ENCODE measurements at regions not wholly inside any gene's neighbourhood (a gene's known extent, or its start where the extent isn't known, plus 50 kb on each side); places are given as distances from the start of the nearest gene placed in this dataset.

DNA sequence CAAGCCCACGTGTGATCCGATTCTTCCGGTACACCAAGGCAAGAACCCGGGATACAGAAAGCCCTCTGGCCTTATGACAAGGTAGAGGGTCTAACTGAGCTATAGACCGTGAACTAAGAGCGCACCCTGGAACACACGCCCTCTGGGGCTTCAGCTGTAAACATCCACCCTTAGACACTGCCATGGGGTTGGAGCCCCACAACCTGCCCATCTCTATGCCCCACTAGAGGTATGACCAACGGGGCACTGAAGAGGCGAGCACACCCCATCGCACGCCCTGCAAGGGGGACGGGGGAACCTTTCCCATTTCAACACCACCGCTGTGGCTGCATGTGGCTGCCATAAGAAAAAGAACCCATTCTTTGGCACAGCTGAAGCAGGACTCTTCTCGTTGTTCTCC, 1206.0 kb upstream of the TMEM132C start:
- DNase-seq (ENCODE audit: low read depth in 2 of 2) = no peak

GRCh38 chr12:127063339-127064072, 1203.5 kb upstream of the TMEM132C start:
- no peak for DNase-seq (ENCODE audit: low read depth in 2 of 2)

- DNase-seq (ENCODE audit: low read depth in 2 of 2) = no peak
These were observed 1202.8 kb upstream of the TMEM132C start for GRCh38 chr12:127064207-127064606.

- DNase-seq (ENCODE audit: low read depth in 2 of 2) = no peak
These were observed 1201.4 kb upstream of the TMEM132C start for GRCh38 chr12:127065595-127065994.

DNA sequence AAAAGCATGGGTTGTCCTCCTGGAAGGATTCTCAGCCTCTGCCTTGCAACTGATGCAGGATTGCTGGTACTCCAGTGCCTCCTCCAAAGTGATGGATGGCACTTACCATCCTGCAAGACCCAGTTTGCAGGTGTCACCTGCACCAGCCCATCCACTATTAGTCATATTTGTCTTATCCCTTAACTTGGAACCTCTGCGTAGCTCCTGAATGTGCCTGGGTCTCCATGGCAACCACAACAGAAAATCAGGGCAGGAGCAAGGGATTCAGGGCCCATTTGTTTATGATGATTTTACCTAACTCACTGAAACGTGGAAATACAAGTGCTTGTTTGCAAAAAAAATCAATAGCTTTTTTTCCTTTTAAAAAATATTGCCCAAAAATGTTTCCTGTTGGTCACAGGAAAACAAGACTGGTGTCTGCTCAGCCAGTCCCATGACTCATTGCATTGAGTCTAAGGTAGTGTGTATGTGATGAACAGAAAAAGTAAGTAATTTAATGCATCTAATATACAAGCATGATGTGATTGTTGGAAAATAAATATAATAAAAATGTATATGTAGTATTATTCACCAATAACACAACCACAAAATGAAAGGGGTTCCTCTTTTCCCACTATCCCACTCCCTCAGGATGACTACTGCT, 1196.3 kb upstream of the TMEM132C start:
- DNase-seq (ENCODE audit: low read depth in 2 of 2) = no peak

- DNase-seq (ENCODE audit: low read depth in 2 of 2) = no peak
These were observed 1192.8 kb upstream of the TMEM132C start for GRCh38 chr12:127074161-127074560.

DNA sequence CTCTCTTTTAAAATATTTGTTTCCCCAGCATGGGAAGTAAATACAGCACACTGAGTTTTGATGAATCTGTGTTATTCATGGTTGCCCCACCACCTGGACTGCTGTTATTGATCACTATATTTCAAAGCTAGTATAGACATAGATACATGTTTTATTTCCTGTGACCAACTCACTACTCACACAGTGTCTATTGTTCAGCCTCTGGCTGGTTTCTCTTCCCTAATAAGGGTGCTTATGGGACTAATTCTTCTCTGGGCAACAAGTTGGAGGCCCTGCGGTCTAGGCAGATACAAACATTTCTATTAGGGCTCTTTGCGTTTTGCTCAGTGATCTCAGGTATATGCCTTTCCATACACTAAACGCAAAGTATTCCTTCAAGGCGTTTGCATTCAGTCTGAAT, 1191.0 kb upstream of the TMEM132C start:
- no peak for DNase-seq (ENCODE audit: low read depth in 2 of 2)

GRCh38 chr12:127077262-127078045, 1189.5 kb upstream of the TMEM132C start:
- DNase-seq (ENCODE audit: low read depth in 2 of 2) = no peak

- peak in 1 of 2 donors; percentile 16 for DNase-seq (ENCODE audit: low read depth in 2 of 2)
These were observed 1188.2 kb upstream of the TMEM132C start for GRCh38 chr12:127078577-127079350.

- DNase-seq (ENCODE audit: low read depth in 2 of 2) = no peak
These were observed 1187.3 kb upstream of the TMEM132C start for GRCh38 chr12:127079636-127080035.

DNA sequence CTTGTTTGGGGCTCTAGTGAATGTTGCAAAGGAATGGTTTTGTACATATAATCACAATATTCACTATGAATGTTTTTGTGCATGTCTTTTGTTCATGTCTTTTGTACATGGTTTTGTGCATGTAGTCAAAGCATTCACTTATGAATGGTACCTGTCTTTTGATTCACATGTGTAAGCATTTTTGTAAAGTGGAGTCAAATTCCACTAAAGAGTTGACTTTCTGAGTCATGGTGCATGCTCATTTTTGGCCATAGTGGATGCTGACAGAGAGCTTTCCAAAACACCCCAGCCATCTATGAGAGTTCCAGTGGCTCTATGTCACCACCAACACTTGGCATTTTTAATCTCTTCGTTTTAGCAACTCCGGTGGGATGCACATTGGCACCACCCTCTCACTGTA, 1185.9 kb upstream of the TMEM132C start:
- no peak for DNase-seq (ENCODE audit: low read depth in 2 of 2)

DNA sequence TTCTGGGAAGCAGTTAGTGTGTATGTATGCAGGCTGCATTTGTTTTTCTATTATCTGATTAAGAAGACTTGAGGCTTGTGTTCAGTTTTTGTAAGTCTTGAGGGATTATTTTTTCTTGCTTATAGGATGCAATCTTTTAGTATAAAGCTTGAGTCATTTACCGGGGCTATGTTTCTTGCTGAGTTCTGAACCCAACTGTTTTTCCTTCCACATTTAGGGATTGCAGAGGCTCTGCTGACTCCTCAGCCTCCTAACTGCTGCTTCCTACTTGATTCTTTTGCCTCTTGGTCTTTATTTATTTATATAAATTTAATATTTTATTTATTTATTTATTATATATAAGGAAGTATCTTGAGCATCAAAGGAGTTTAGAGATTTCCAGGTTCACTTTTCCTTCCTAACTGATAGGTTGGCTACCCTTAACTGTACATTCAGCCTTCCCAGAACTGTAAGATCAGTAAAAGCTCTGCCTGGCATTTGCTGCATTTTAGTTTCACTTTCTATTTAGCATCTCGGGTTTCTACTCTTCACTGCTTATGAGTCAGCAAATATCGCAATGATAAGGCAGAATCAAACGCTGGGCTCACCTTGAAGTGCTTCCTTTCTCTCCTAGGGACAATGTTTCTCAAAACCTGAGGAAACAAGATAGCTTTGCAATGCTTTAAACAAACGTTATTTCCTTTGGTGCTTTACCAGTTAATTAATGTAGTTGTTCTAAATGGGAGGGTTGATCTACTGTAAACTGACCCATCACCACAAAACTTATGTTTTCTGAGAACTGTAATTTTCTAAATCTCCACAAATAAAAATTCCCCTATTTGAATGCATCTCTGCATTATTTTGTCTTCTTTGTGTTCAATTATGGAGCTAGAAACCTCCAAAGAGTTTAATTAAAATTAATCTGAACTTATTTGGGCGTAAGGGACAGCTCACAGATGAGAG, 1183.7 kb upstream of the TMEM132C start:
- DNase-seq (ENCODE audit: low read depth in 2 of 2) = peak; percentile 41 to 57

DNA sequence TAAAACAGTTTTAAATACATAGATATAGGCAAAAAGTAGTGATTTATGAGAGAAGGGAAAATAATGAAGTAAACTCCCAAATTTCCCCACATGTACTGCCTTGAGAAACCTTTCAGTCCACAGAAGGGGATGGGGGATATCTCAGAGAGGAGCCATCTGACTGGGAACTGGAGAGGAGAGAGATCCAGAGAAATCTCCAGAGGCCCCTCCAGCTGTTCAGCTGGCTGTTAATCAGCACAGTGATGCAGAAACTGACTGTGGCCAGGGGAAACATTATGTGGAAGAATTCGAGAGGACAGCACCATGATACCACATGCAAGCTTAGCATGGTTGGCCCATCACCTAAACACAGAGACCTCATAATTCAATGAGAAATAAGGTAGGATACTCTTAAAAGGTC, 1165.9 kb upstream of the TMEM132C start:
- no peak for DNase-seq (ENCODE audit: low read depth in 2 of 2)

GRCh38 chr12:127106041-127106440, 1160.9 kb upstream of the TMEM132C start:
- DNase-seq (ENCODE audit: low read depth in 2 of 2) = no peak

DNA sequence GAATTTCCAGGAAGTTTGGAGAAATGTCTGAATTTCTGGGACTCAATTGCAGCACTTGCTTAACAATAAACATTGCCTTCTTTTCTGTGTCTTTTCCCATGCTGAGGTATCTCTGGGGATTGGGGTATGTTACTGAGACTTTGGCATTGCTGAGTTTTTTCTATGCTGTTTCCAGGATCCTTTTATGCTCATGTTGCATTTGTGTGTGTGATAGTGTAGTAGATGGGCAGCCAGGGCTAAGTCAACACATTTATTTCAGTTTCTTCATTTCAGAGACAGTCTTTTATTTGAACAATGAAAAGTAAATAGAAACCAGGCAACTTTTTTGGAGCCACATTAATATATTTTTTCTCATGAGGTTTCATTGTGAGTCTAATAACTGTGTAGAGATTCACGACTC, 1160.3 kb upstream of the TMEM132C start:
- no peak for DNase-seq (ENCODE audit: low read depth in 2 of 2)

- DNase-seq (ENCODE audit: low read depth in 2 of 2) = no peak
These were observed 1159.2 kb upstream of the TMEM132C start for GRCh38 chr12:127107744-127108143.

DNA sequence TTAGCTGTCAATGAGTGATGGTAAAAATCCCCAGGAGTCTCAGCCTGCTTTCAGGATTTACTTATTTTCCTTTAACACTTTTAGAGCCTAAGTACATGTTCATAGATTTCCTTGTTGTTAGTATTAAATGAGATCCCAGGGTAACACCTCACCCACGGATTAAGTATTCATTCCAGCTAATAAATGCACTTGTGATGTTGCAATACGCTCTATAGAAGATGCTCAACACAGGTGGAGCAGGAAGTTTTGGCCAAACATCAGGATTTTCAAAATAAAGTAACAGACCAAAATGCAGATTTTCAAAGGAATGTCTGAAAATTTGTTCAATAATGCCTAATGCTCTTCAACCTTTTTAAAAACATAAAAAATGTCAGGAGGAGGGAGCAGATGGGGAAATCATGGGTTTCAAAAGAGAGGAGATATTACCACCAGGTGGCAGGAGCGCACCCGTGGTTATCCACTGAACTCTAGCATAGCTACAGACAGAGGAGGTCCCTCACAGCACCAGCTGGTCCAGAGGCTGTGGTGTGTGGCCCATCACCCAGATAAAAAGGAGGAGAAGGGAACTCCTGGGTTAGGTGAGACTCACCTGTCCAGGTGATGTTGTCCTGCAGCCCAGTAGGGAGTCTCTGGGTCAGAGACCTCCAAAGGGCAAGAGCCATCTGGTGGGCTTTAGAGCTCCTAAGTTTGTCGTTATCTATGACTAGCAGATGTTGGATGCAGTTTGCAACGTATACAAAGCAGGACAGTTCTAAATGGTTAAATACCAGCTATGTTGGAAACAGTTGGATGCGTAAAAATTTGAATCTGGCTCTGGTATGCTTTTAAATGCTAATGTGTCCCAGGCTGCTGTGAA, 1158.4 kb upstream of the TMEM132C start:
- DNase-seq (ENCODE audit: low read depth in 2 of 2) = peak in 1 of 2 donors; percentile 2

DNA sequence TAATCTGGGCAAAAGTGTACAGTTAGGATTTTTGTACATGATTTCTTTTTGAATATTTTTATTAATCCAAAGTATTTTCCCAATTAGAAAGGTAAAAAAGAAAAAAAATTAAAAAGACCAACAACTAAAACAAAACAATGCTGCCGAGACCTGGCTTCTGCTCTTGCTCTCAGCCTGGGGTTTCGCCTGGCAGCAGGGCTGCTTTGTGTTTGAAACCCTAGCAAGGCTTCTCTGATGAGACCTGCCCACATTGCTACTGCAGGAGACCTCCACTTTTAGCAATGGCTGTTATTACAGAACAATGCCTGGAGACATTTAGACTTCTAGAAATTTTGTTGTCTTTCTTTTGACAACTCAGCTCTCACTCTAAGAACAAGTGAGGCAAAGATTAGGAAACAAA, 1153.0 kb upstream of the TMEM132C start:
- DNase-seq (ENCODE audit: low read depth in 2 of 2) = no peak

GRCh38 chr12:127115468-127116035, 1151.4 kb upstream of the TMEM132C start:
- DNase-seq (ENCODE audit: low read depth in 2 of 2) = no peak
